ENCODE measurements at regions not wholly inside any gene's neighbourhood (a gene's known extent, or its start where the extent isn't known, plus 50 kb on each side); places are given as distances from the start of the nearest gene placed in this dataset.

DNA sequence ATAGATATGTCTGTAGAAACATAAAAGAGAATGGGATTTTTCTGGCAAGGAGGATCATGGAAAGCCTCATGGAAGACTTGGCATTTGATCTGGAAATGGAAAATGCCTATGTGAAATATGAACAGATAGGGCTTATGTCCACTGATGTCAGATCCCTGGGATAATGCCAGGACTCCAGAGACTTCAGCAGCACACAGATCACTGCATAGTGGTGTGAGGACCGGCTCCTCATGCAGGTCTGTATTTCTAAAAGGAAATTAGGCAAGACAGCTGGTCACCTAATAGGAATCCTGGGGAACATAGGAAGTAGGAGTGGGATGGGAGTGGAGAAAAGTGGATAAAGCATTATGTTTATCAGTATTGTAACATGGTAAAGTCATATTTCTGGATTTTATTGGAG is 56.8 kb upstream of the IPO9 start:
- Histone ChIP-seq H3K9me2 (no peaks in the 10 kb centered on the region), H4K20me1 (ENCODE audit: insufficient read depth) (no peaks in the 10 kb centered on the region), H3K4me3 (ENCODE audit: low read depth in 2 of 2, low read length in 1 of 2) (no peak overlapping the region), H3K36me3 (replicated peaks in 1 of 2; ENCODE audit: control insufficient read depth in 1 of 2, insufficient read depth in 2 of 2, low read length in 1 of 2) (peaks cover 0 to 35% of the 10 kb centered on the region in 2 experiments), H3K27me3 (ENCODE audit: insufficient read depth) (no peaks in the 10 kb centered on the region), H3K4me2 (no peak overlapping the region; the same call in 1 of the 2 replicates), H3K4me1 (ENCODE audit: control insufficient read depth in 1 of 2, insufficient read depth in 2 of 2, low read depth in 1 of 2, low read length in 1 of 2) (peaks cover 2 to 40% of the 10 kb centered on the region in 2 experiments), H2AFZ (ENCODE audit: low read depth) (no peak overlapping the region), H3K9ac (peak overlapping the region; percentile 76; the same call in 1 of the 2 replicates), H3K9me3 (no peaks in the 10 kb centered on the region), H3K79me2 (ENCODE audit: insufficient read depth) (peaks cover 86% of the 10 kb centered on the region), H3K27ac (ENCODE audit: low read depth in 2 of 2, low read length in 1 of 2) (peak overlapping the region; percentile 56 to 99; a peak in 3 of 4 replicates), H3F3A (replicated peaks; ENCODE audit: insufficient read depth) (peaks cover 84% of the 10 kb centered on the region)
- WGBS (ENCODE audit: low lambda C conversion rate), result 6% methylated on average over 1 of the region's 1 CpG
- TF ChIP-seq FOXM1 (IDR thresholded peaks at IDR 0.05; ENCODE audit: low read depth) (no peak), TEAD4 (IDR thresholded peaks at IDR 0.05; ENCODE audit: borderline replicate concordance, insufficient read depth) (0 out of 2 replicates have a peak, but pooled peaks have one; percentile 43), JUND (IDR thresholded peaks at IDR 0.05) (peak; percentile 22; the same call in 1 of the 2 replicates), TCF12 (IDR thresholded peaks at IDR 0.05) (peak; percentile 75), TAF1 (IDR thresholded peaks at IDR 0.05; ENCODE audit: borderline replicate concordance, low read depth, low read length) (no peak), ELF1 (IDR thresholded peaks at IDR 0.05) (no peak), GABPA (IDR thresholded peaks at IDR 0.05; ENCODE audit: low read depth) (no peak), EP300 (IDR thresholded peaks at IDR 0.05; ENCODE audit: borderline replicate concordance in 1 of 2, low read depth in 1 of 2, low read length in 1 of 2) (peak in 1 of 2 experiments; percentile 41; a peak in 2 of 4 replicates), CHD2 (IDR thresholded peaks at IDR 0.05; ENCODE audit: low read length, partially characterized antibody) (no peak), NFIC (IDR thresholded peaks at IDR 0.05; ENCODE audit: borderline replicate concordance) (peak; percentile 66; the same call in 1 of the 2 replicates)
- TF ChIP-seq, protein P1, sequence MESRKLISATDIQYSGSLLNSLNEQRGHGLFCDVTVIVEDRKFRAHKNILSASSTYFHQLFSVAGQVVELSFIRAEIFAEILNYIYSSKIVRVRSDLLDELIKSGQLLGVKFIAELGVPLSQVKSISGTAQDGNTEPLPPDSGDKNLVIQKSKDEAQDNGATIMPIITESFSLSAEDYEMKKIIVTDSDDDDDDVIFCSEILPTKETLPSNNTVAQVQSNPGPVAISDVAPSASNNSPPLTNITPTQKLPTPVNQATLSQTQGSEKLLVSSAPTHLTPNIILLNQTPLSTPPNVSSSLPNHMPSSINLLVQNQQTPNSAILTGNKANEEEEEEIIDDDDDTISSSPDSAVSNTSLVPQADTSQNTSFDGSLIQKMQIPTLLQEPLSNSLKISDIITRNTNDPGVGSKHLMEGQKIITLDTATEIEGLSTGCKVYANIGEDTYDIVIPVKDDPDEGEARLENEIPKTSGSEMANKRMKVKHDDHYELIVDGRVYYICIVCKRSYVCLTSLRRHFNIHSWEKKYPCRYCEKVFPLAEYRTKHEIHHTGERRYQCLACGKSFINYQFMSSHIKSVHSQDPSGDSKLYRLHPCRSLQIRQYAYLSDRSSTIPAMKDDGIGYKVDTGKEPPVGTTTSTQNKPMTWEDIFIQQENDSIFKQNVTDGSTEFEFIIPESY (IDR thresholded peaks at IDR 0.05; ENCODE audit: borderline replicate concordance, low read depth), result no peak
- TF ChIP-seq, protein P2, sequence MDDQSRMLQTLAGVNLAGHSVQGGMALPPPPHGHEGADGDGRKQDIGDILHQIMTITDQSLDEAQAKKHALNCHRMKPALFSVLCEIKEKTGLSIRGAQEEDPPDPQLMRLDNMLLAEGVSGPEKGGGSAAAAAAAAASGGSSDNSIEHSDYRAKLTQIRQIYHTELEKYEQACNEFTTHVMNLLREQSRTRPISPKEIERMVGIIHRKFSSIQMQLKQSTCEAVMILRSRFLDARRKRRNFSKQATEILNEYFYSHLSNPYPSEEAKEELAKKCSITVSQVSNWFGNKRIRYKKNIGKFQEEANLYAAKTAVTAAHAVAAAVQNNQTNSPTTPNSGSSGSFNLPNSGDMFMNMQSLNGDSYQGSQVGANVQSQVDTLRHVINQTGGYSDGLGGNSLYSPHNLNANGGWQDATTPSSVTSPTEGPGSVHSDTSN (IDR thresholded peaks at IDR 0.05), result peak; percentile 72
- ChIA-PET POLR2A (no interaction called here), CTCF (interaction anchor here (1.0 to 26.9 kb wide), 4 partner anchors 21 to 54 kb away, joined by 3 to 827 read pairs (median 10); no protein-coding TSS in a partner anchor)
- no peak for DNase-seq

DNA sequence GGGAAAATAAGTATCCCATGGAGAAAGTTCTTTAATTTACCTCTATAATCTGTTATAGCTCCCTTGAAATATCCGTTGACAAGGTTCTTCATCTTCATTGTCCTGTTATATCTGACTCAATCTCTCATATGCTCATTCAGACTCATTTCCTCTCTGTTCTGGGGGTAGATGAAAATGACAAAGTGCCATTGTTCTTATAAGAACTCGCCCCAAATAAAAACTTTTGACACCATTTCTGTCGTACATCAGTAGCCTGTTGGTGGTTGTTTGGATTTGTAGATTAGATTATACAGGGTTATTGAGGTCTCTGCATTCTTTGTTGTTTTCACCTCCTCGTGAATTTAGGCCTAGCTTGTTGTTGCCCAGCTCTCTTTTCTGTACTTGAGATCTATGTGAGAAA is 55.2 kb upstream of the IPO9 start:
- Histone ChIP-seq H3K4me1 (ENCODE audit: control insufficient read depth in 1 of 2, insufficient read depth in 2 of 2, low read depth in 1 of 2, low read length in 1 of 2) (peaks cover 2 to 55% of the 10 kb centered on the region in 2 experiments), H2AFZ (ENCODE audit: low read depth) (no peak overlapping the region), H3K36me3 (replicated peaks in 1 of 2; ENCODE audit: control insufficient read depth in 1 of 2, insufficient read depth in 2 of 2, low read length in 1 of 2) (peaks cover 0 to 27% of the 10 kb centered on the region in 2 experiments), H3K9me2 (no peaks in the 10 kb centered on the region), H3K79me2 (ENCODE audit: insufficient read depth) (peaks cover 86% of the 10 kb centered on the region), H3F3A (replicated peaks; ENCODE audit: insufficient read depth) (peaks cover 89% of the 10 kb centered on the region), H3K4me2 (peak overlapping the region; percentile 38), H4K20me1 (ENCODE audit: insufficient read depth) (no peaks in the 10 kb centered on the region), H3K9ac (peak overlapping the region; percentile 76), H3K27ac (ENCODE audit: low read depth in 2 of 2, low read length in 1 of 2) (peak overlapping the region; percentile 70 to 99; a peak in 3 of 4 replicates), H3K4me3 (ENCODE audit: low read depth in 2 of 2, low read length in 1 of 2) (no peak overlapping the region), H3K27me3 (ENCODE audit: insufficient read depth) (no peaks in the 10 kb centered on the region), H3K9me3 (no peaks in the 10 kb centered on the region)
- DNase-seq, result no peak
- CTCF ChIA-PET, result interaction anchor here (0.7 to 26.9 kb wide), 5 partner anchors 19 to 242 kb away, joined by 3 to 827 read pairs (median 6); no protein-coding TSS in a partner anchor
- whole genome bisulfite sequencing (ENCODE audit: low lambda C conversion rate), result 27% methylated on average over 4 of the region's 4 CpGs
- POLR2A ChIA-PET, result no interaction called here
- no peak for TF ChIP-seq GABPA (IDR thresholded peaks at IDR 0.05; ENCODE audit: low read depth)
- no peak for TF ChIP-seq RCOR1 (IDR thresholded peaks at IDR 0.05; ENCODE audit: low read length)
- no peak for TF ChIP-seq GATA2 (CRISPR knock-in tag; IDR thresholded peaks at IDR 0.05)
- TF ChIP-seq, protein P3, sequence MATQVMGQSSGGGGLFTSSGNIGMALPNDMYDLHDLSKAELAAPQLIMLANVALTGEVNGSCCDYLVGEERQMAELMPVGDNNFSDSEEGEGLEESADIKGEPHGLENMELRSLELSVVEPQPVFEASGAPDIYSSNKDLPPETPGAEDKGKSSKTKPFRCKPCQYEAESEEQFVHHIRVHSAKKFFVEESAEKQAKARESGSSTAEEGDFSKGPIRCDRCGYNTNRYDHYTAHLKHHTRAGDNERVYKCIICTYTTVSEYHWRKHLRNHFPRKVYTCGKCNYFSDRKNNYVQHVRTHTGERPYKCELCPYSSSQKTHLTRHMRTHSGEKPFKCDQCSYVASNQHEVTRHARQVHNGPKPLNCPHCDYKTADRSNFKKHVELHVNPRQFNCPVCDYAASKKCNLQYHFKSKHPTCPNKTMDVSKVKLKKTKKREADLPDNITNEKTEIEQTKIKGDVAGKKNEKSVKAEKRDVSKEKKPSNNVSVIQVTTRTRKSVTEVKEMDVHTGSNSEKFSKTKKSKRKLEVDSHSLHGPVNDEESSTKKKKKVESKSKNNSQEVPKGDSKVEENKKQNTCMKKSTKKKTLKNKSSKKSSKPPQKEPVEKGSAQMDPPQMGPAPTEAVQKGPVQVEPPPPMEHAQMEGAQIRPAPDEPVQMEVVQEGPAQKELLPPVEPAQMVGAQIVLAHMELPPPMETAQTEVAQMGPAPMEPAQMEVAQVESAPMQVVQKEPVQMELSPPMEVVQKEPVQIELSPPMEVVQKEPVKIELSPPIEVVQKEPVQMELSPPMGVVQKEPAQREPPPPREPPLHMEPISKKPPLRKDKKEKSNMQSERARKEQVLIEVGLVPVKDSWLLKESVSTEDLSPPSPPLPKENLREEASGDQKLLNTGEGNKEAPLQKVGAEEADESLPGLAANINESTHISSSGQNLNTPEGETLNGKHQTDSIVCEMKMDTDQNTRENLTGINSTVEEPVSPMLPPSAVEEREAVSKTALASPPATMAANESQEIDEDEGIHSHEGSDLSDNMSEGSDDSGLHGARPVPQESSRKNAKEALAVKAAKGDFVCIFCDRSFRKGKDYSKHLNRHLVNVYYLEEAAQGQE (IDR thresholded peaks at IDR 0.05; ENCODE audit: low read depth, low read length), result no peak
- TF ChIP-seq MXI1 (IDR thresholded peaks at IDR 0.05; ENCODE audit: low read depth, low read length), result no peak
- no peak for TF ChIP-seq POLR2AphosphoS5 (IDR thresholded peaks at IDR 0.05; ENCODE audit: low read depth, low read length)
- no peak for TF ChIP-seq SIN3A (IDR thresholded peaks at IDR 0.05; ENCODE audit: borderline replicate concordance, low read depth, low read length)
- peak; percentile 23; the same call in 1 of the 2 replicates for TF ChIP-seq FOSL2 (IDR thresholded peaks at IDR 0.05; ENCODE audit: borderline replicate concordance, low read depth)
- peak; percentile 55; the same call in 1 of the 2 replicates for TF ChIP-seq TCF12 (IDR thresholded peaks at IDR 0.05)
- TF ChIP-seq, protein P1 (IDR thresholded peaks at IDR 0.05; ENCODE audit: borderline replicate concordance, low read depth), result no peak
